ENCODE measurements at regions not wholly inside any gene's neighbourhood (a gene's known extent, or its start where the extent isn't known, plus 50 kb on each side); places are given as distances from the start of the nearest gene placed in this dataset.

DNA sequence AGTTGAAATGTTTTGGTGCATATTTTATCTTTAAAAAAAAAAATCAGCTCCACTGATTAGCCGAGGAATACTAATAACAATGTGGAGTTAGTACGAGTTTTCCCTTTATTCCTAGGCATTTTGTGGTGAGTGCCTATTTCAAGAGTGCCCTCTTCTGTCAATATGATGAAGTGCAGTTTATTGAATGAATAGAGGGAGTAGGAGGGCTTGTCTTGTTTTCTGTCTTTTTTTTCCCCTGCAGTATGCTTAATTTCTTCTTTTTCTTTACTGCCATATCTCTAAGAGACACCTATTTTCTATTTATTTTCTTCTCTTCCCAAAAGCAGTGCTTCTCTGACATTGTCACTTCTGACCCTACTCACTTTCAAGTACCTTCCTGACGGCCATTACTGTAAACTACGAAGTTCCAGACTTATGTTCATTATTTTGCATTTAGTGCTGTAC is 169.6 kb upstream of the PITX1 start:
- no peak for DNase-seq (ENCODE audit: extremely low spot score in 2 of 2)
- Histone ChIP-seq H3K27ac (no peak overlapping the region), H3K27me3 (no peaks in the 10 kb centered on the region), H3K4me3 (no peak overlapping the region), H3K9me3 (no peaks in the 10 kb centered on the region), H3K36me3 (no peaks in the 10 kb centered on the region), H3K4me1 (peaks cover 14% of the 10 kb centered on the region)
- TF ChIP-seq, protein P1, sequence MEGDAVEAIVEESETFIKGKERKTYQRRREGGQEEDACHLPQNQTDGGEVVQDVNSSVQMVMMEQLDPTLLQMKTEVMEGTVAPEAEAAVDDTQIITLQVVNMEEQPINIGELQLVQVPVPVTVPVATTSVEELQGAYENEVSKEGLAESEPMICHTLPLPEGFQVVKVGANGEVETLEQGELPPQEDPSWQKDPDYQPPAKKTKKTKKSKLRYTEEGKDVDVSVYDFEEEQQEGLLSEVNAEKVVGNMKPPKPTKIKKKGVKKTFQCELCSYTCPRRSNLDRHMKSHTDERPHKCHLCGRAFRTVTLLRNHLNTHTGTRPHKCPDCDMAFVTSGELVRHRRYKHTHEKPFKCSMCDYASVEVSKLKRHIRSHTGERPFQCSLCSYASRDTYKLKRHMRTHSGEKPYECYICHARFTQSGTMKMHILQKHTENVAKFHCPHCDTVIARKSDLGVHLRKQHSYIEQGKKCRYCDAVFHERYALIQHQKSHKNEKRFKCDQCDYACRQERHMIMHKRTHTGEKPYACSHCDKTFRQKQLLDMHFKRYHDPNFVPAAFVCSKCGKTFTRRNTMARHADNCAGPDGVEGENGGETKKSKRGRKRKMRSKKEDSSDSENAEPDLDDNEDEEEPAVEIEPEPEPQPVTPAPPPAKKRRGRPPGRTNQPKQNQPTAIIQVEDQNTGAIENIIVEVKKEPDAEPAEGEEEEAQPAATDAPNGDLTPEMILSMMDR (IDR thresholded peaks at IDR 0.05), result peak in 1 of 3 experiments; percentile 14
- TF ChIP-seq POLR2A (IDR thresholded peaks at IDR 0.05), result no peak
- intact Hi-C loops (cut with DNase I), result no loop called here

DNA sequence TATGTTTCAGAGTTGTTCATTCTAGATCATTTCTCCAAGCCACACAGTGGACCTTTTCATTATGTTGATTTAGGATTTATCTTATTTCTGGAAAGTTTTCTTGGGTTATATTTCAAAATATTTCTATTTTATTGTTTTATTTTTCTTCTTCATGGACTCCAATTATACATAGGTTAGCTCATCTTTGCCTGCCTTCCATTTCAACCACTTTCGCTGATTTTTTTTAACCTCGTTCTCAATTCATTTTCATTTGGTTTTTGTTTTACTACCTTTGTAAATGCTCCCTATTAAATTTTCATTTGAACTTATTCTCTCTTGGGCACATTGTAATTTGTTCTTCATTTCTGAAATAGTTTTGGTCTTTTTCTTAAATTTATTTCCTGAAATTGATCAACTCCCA is 169.0 kb upstream of the PITX1 start:
- intact Hi-C loops (cut with DNase I), result no loop called here
- H3K4me1 ChIP-seq, result peaks cover 8% of the 10 kb centered on the region

DNA sequence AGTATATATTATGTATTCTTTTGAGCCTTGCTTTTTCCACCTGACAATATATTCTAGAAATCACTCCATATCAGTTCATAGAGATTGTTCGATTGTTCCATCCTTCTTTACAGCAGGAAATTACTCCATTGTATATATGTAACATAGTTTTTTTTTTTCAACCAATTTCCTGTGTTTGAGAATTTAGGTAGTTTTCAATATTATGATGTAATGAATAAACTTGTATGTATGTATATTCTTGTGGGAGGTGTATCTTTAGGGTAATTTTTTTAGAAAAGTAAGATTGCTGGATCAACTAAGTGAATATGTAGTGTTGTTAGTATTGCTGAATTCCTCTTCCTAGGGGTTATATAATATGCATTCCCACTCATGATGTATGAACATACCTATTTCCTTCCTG is 165.9 kb upstream of the PITX1 start:
- no peak overlapping the region for H3K4me3 ChIP-seq
- H3K27me3 ChIP-seq, result no peaks in the 10 kb centered on the region
- peaks cover 6% of the 10 kb centered on the region for H3K4me1 ChIP-seq
- no peaks in the 10 kb centered on the region for H3K9me3 ChIP-seq
- no peak for DNase-seq (ENCODE audit: extremely low spot score in 2 of 2)
- no peaks in the 10 kb centered on the region for H3K36me3 ChIP-seq
- no peak overlapping the region for H3K27ac ChIP-seq
- TF ChIP-seq POLR2A (IDR thresholded peaks at IDR 0.05), result no peak
- TF ChIP-seq, protein P1 (IDR thresholded peaks at IDR 0.05), result no peak
- no peak for TF ChIP-seq POLR2AphosphoS5 (IDR thresholded peaks at IDR 0.05; ENCODE audit: insufficient read depth in 1 of 2, low read depth in 1 of 2)
- intact Hi-C loops (cut with DNase I), result no loop called here

More for the DNA sequence above, 169.0 kb upstream of the PITX1 start:
- Histone ChIP-seq H3K4me3 (no peak overlapping the region), H3K36me3 (no peaks in the 10 kb centered on the region), H3K27me3 (no peaks in the 10 kb centered on the region), H3K27ac (no peak overlapping the region), H3K9me3 (no peaks in the 10 kb centered on the region)
- DNase-seq (ENCODE audit: extremely low spot score in 2 of 2), result no peak
- TF ChIP-seq POLR2A (IDR thresholded peaks at IDR 0.05) (no peak), POLR2AphosphoS5 (IDR thresholded peaks at IDR 0.05; ENCODE audit: insufficient read depth in 1 of 2, low read depth in 1 of 2) (no peak)
- TF ChIP-seq, protein P1 (IDR thresholded peaks at IDR 0.05), result no peak

DNA sequence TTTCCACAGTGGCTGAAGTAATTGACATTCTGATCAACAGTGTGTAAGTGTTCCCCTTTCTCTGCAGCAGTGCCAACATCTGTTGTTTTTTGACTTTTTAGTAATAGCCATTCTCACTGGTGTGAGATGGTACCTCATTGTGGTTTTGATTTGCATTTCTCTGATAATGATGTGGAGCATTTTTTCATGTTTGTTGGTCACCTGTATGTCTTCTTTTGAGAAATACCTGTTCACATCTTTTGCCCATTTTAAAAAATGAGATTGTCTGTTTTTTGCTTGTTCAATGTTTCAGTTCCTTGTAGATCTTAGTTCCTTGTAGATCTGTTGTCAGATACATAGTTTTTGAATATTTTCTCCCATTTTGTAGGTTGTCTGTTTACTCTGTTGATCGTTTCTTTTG is 162.5 kb upstream of the PITX1 start:
- Histone ChIP-seq H3K36me3 (no peaks in the 10 kb centered on the region), H3K4me3 (no peak overlapping the region), H3K4me1 (peaks cover 32% of the 10 kb centered on the region), H3K27ac (no peak overlapping the region), H3K9me3 (no peaks in the 10 kb centered on the region), H3K27me3 (no peaks in the 10 kb centered on the region)
- intact Hi-C loops (cut with DNase I), result no loop called here
- no peak for DNase-seq (ENCODE audit: extremely low spot score in 2 of 2)
- TF ChIP-seq, protein P1 (IDR thresholded peaks at IDR 0.05), result no peak
- TF ChIP-seq POLR2AphosphoS5 (IDR thresholded peaks at IDR 0.05; ENCODE audit: insufficient read depth in 1 of 2, low read depth in 1 of 2), result no peak
- no peak for TF ChIP-seq POLR2A (IDR thresholded peaks at IDR 0.05)

DNA sequence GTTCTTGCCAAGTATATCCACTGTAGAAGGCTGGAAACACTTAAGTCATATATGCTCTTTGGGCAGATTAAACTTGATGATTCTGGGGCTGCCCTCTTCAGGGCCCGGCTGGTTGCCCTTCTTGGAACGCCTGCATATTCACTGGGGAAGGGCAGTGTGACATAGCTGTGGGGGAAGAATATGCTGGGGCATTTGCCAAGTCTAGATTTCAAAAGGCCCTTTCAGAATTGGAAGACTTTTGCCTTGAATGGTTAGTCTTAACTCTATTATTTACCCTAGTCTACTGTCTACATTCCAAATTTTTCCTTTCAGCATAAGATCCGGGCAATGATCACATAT is 161.2 kb upstream of the PITX1 start:
- no peak for DNase-seq (ENCODE audit: extremely low spot score in 2 of 2)
- H3K4me1 ChIP-seq, result peaks cover 43% of the 10 kb centered on the region
- intact Hi-C loops (cut with DNase I), result no loop called here

More for the DNA sequence above, 161.2 kb upstream of the PITX1 start:
- no peak for TF ChIP-seq POLR2A (IDR thresholded peaks at IDR 0.05)
- no peak for TF ChIP-seq POLR2AphosphoS5 (IDR thresholded peaks at IDR 0.05; ENCODE audit: insufficient read depth in 1 of 2, low read depth in 1 of 2)
- TF ChIP-seq, protein P1 (IDR thresholded peaks at IDR 0.05), result no peak
- H3K27ac ChIP-seq, result peak overlapping the region; percentile 8
- H3K4me3 ChIP-seq, result no peak overlapping the region
- no peaks in the 10 kb centered on the region for H3K9me3 ChIP-seq
- no peaks in the 10 kb centered on the region for H3K27me3 ChIP-seq
- no peaks in the 10 kb centered on the region for H3K36me3 ChIP-seq

Data from vagina (tissue), 2 donors.